Glomerular visceral epithelial cell (primary cell): ENCODE measurements at regions not wholly inside any gene's neighbourhood (a gene's known extent, or its start where the extent isn't known, plus 50 kb on each side); places are given as distances from the start of the nearest gene placed in this dataset.

ENCODE experiments used
- DNase-seq: peaks from one replicate; pipeline ENCODE4 v3.0.0-alpha.2; 2016; ENCODE audit errors: extremely low spot score

GRCh38 chr18:51724790-51725721 is 527.6 kb upstream of the MEX3C start:
- DNase-seq: no peak

- no peak for DNase-seq
Measured at GRCh38 chr18:51726614-51727013, 529.1 kb upstream of the MEX3C start.

- DNase-seq: no peak
Measured at GRCh38 chr18:51727780-51728179, 530.3 kb upstream of the MEX3C start.

- no peak for DNase-seq
Measured at GRCh38 chr18:51731070-51731469, 533.6 kb upstream of the MEX3C start.

- DNase-seq: no peak
Measured at GRCh38 chr18:51734576-51734975, 537.1 kb upstream of the MEX3C start.

GRCh38 chr18:51739044-51739666 is 541.7 kb upstream of the MEX3C start:
- DNase-seq: no peak

GRCh38 chr18:51751901-51752300 is 554.4 kb upstream of the MEX3C start:
- no peak for DNase-seq

GRCh38 chr18:51753365-51754057 is 556.0 kb upstream of the MEX3C start:
- no peak for DNase-seq

- no peak for DNase-seq
Measured at GRCh38 chr18:51754566-51754965, 557.1 kb upstream of the MEX3C start.

- no peak for DNase-seq
Measured at GRCh38 chr18:51757255-51757924, 559.9 kb upstream of the MEX3C start.

- DNase-seq: no peak
Measured at GRCh38 chr18:51762373-51762772, 564.9 kb upstream of the MEX3C start.

- DNase-seq: no peak
Measured at GRCh38 chr18:51765606-51766360, 568.3 kb upstream of the MEX3C start.

- DNase-seq: no peak
Measured at GRCh38 chr18:51767293-51767692, 569.8 kb upstream of the MEX3C start.

- no peak for DNase-seq
Measured at GRCh38 chr18:51778115-51778514, 561.9 kb upstream of the DCC start.

- no peak for DNase-seq
Measured at GRCh38 chr18:51789871-51790270, 550.1 kb upstream of the DCC start.

GRCh38 chr18:51801514-51801913 is 538.5 kb upstream of the DCC start:
- DNase-seq: no peak

GRCh38 chr18:51802569-51803428 is 537.2 kb upstream of the DCC start:
- no peak for DNase-seq

GRCh38 chr18:51807336-51807735 is 532.7 kb upstream of the DCC start:
- DNase-seq: no peak

- DNase-seq: no peak
Measured at GRCh38 chr18:51811883-51812282, 528.1 kb upstream of the DCC start.

GRCh38 chr18:51813740-51814139 is 526.3 kb upstream of the DCC start:
- DNase-seq: no peak
